ENCODE measurements at regions not wholly inside any gene's neighbourhood (a gene's known extent, or its start where the extent isn't known, plus 50 kb on each side); places are given as distances from the start of the nearest gene placed in this dataset.

DNA sequence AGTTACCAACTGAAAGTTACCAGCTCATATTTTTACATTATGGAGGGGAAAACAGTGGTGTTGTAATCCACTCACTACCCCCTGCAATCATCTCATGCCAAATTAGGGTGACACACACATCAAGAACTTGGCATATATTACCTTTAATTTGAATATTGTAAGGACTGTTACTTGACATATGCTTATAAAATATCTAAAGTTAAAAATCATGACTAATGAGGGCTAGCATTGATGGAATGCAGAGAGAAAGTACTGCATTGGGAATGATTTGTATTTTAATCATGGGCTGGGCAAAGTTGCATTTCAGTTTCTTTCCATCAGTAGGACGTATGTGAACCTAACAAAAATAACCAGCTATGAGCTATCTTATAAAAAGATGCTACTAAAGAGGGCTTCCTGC is 517.5 kb upstream of the GRIA3 start:
- peak; percentile 9 to 12 for DNase-seq (ENCODE audit: low read depth in 2 of 2)

DNA sequence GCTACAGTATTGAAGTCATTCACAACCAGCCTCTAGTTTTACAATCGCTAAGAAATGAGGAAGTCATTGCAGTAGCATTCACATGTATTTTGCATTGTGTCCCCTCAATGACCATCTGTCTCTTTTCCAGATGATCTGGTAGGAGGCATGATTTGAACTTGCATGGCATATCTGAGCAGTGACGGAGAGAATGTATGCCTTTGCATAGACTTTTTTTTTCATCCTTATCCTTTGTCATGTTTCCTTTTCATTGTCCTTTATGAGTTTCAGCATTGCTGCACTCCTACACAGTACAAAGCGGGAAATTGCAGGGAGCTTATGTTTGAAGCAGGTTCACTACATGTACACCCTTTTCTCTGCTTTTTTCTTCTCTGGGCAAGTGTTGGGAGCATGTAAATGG is 516.4 kb upstream of the GRIA3 start:
- DNase-seq (ENCODE audit: low read depth in 2 of 2): no peak

DNA sequence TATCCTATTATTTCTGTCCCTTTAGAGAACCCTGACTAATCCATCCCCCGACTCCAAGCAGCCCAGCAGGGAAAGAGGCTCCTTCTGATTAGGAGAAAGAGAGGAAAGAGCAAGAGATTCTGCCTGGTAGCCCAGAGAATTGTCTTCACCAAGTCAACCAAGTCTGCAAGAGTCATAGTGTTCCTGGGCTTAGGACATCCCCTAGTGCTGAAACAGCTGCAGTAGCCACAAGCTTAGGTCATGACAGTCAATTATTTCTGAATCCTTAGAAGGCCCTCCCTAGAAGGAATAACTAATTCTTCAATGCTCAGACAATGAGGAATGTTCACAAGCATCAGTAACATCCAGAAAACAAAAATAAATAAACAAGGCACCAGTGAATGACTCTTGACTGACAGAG is 480.3 kb upstream of the GRIA3 start:
- peak; percentile 0 to 3 for DNase-seq (ENCODE audit: low read depth in 2 of 2)

DNA sequence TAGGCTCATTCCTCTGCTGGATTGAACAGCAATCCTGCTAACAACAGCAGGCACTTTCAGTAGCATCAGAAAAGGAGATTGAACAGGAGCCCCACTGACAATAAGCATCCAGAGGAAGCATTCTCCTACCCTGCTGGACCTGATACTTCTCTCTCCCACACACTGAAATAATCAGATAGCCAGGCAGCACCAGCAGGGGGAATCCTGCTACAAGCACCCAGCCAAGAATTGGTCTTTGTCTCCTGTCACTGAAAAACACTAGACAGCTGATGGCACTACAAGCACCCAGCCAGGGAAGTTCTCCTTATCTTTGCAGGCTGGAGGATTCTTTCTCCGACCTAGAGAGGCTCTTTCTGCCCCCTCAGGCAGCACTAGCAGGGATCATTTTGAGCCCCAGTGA is 444.3 kb upstream of the GRIA3 start:
- DNase-seq (ENCODE audit: low read depth in 2 of 2): no peak

DNA sequence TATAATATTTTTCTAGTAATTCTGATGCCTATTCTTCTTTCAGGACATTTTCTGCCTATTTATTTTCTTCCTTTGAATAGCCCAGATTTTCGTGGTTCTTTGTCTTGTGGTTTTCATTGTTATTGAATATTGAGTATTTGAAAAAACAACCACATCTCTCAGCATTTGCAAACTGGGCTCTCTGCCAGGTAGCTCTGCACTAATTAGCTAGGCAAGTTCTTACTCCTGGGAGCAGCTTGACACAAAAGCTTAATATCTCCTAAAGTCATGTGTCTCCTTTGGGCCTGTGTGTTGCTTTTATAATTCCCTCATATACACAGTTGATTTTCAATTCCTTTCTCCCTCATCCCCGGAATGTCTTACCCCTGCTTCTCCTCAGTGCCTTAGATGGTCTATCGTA is 413.5 kb upstream of the GRIA3 start:
- DNase-seq (ENCODE audit: low read depth in 2 of 2): peak in 1 of 2 experiments; percentile 1

DNA sequence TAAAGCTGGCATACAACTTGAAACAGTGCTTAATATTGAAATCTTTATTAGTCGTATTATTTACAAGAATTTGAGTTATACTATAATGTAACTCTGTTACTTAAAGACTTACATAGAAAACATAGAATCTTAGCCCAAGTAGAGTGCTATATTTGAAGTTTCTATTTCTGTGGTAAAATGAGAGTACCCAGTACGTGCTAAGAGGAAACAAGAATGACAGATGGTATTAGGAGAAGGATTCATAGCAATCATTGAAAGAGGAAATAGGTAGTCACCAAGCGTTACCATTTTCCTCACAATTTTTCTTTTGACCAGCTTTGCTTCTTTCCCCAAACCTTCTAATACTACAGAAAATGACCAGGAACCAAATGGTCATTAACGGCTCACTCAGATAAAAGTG is 412.1 kb upstream of the GRIA3 start:
- DNase-seq (ENCODE audit: low read depth in 2 of 2): no peak

DNA sequence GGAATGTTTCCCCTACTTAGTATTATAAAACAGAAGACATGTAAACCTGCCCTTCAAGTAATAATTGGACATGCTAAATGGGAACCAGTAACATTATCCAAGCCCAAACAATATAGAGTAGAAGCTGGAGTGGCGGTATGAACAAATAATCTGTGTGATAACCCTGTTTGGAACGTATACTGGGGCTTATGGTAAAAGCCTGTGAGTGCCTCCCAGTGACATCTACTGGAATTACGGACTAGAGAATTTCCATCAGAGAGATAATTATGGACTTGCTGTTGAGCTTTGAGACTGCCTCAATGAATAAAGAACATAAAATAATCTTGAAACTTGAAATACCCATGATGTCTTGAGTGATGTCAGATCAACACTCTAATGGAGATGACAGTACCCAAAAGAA is 406.3 kb upstream of the GRIA3 start:
- DNase-seq (ENCODE audit: low read depth in 2 of 2): no peak

DNA sequence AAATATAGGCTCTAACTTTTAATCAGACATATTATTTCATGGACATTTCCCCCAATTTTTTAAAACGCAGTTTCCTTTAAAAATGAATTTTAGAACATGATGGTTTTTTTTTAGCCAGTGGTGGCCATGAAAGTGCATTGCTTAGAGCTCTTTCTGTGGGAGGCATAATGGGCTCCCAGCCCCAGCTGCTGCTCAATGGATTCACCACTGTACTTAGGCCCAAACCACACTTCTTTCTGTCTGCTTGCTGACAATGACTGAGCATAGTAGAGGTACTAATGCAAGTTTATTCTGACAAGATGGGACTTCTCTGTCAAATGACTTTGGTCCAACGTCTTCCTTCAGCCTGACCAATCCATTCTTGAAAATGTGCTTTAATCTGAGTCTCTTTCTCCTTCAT is 400.2 kb upstream of the GRIA3 start:
- no peak for DNase-seq (ENCODE audit: low read depth in 2 of 2)

DNA sequence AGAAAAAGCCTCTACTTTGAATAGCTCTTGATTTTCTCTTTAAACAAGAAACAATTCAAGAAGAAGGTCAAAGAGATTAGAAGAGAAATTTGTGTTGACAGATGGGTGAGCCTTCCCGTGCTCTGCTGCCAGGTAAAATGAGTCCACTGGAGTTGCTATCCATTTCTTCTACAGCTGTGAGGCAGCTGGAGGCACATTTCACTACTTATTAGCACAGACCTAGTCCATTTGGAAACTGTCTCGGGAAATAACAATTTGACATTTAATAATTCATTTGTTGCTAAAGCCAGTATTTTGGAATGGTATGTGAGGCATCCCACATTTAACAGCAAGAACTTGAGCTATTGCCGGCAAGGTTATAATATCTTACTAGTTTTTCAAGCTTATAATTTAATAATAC is 396.8 kb upstream of the GRIA3 start:
- DNase-seq (ENCODE audit: low read depth in 2 of 2): peak; percentile 20 to 23

DNA sequence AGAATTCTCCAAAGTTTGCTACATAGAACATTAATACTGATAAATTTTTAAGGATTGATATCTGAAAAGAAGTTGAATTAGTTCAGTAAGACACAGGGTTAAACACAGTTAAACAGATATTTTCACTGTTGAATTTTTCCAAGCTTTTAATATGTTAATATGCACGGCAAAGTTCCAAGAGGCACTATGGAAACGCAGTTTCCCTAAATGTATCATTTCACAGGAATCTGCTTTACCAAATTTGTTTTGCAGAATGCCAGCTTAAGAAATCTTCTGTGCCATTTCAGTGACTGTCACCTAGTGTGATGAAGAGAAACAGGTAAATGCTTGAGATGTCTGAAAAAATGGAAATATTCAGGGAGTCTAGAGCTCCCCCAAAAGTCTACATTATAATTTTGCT is 395.9 kb upstream of the GRIA3 start:
- no peak for DNase-seq (ENCODE audit: low read depth in 2 of 2)

DNA sequence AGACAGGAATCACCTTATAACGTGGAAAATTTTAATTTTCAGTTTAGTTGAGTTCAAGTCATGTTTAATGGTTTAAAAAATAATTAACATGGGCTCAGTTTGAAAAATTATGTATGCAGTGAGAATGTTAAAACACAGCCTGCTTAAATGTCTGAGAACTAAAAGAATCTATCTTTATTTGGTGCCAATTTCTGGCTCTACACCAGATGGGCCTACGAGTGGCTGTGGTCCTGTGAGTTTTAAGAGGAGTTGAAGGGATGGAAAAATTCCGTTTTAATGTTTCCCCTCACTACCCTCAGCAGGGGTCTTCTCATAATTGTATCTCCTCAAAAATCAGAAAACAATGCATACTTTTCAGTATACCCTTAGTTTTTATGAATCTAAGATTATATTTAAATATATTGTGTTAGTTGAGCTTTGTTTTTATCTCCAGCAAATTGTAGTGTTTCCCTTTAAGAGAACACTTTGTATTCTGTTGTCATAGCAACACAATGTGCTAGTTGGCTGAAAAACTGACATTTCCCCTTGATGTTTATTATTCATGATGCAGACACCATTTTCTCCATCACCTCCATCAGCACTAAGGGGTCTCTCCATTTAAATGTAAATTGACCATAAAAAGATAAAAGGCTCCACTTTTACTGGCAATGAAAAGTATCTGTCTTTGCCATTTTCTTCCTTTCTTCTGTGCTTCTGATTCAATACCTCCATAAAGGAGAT is 393.5 kb upstream of the GRIA3 start:
- no peak for DNase-seq (ENCODE audit: low read depth in 2 of 2)

DNA sequence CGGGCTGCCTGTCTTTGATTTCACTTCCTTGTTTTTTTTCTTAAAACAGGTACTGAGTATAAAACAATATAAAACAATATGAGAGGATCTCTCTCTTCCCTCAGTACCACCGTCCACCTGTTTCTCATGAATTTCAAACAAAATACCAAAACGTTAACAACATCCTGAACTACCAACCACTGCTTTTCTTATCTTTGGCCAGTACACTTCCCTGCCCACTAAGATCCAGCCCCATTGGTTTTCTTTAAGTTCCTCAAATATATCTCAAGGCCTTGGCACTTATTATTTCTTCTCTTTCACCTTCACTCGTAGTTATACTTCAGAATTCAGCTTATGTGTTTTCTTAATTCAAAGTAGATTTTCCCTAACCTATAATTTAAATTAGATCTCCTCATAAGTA is 370.2 kb upstream of the GRIA3 start:
- DNase-seq (ENCODE audit: low read depth in 2 of 2): no peak

DNA sequence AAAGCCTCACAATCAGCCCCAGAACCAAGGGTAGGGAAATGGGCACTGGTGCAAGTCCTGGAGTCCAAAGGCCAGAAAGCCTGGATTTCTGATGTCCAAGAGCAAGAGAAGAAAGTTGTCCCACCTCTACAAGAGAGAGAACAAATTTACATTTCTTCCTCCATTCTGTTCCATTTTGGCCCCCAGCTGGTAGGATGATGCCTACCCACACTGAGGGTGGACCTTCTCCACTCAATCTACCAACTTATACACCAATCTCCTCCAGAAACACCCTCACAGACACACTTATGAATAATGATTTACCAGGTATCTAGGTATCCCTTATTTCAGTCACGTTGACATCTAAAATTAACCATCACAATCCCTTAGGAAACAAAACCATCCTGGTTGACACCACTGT is 367.8 kb upstream of the GRIA3 start:
- no peak for DNase-seq (ENCODE audit: low read depth in 2 of 2)

DNA sequence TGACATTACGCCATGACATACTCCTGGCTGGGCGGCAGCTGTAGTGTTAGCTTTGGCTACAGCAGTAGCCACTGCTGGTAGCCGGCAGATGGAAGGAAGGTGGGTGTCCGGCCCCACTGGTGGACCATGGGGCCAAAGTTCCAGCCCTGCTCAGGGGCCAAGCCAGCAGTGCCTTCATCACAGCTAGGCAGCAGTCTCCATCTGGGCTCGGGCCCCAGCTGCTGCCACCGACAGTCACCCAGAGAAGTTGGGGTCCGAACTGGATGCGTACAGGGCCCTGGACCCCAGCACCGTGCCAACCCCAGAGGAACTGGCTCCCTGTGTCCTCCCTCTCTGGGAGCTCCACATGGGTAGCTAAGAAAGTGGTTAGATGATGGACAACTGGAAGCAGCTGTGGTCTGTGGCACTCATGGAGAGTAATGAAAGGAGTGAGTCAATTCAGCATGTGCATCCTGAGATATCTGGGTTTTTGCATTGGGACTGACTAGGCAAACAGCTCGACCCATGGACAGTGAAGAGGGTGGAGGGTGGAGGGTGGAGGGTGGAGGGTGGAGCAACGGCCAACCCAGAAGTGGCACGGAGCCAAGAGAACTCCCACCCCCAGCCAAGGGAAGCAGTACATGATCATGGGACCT is 366.6 kb upstream of the GRIA3 start:
- no peak for DNase-seq (ENCODE audit: low read depth in 2 of 2)

DNA sequence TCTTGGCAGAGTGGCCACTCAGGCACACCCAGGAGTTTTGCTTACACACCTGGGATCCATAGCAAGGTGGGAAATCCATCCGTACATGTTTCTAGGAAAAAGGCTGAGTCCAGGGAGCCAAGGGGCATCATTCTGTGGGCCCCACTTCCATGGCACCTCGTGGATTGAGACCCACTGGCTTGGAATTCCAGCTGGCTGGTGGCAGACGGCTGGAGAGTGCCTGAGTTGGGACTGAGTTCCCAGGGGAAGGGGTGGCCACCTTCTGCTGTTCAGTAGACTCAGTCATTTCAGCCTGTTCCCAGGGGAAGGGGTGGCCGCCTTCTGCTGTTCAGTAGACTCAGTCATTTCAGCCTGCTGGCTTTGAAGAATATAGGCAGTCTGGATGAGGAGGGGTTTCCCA is 366.0 kb upstream of the GRIA3 start:
- DNase-seq (ENCODE audit: low read depth in 2 of 2): no peak

DNA sequence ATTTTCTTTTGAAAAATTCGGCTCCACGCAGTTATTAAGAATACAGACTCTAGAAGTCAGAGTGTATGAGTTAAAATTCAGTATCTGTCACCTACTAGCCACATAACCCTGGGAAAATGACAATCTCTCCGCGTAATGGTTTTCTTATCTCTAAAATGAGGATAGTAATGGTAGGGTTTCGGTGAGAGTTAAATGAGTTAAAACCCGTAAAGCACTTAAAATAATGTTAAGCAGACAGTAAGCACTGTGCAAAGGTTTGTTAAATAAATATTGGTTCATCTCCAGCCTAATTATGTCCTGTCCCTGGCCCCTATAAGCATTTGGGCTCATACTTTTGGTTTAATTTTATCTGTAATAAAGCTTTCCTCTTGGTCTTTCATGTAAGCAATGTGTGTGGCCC is 350.8 kb upstream of the GRIA3 start:
- no peak for DNase-seq (ENCODE audit: low read depth in 2 of 2)

DNA sequence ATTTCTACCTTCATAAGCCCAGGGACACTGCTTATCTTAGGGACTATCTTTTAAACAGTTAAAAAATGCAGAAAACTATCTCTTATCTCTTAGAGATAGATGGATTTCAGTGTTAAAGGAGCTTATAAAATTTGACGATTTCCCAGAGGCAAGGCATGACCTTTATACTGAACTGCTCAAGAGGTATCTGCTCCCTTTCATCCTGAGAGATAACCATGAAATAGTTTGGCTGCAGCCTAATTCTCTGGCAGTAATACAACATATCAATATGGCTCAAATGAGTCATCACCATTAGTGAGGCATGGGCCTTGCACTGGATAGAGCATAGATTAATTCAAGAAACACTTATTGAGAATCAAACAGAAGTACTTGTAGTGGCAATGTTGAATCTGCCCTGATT is 348.2 kb upstream of the GRIA3 start:
- no peak for DNase-seq (ENCODE audit: low read depth in 2 of 2)

DNA sequence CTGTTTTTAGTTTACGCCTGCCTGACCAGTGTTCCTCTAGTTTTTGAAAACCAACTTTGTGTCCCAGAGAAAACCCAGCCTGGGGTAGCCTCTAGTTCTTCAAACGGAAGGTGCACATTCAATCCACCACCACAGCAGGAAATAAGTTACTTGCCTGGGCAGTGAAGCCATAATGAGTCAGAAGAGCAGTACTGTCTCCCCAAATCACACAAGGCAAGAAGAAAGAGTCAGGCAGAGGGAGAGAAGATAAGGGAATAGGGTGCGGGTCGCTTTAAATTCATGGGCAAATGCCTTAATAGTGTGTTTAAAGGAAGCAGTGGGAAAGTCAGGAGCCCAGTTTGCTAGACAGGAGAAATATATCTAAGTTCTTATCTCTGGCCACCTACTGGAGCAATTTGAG is 333.8 kb upstream of the GRIA3 start:
- no peak for DNase-seq (ENCODE audit: low read depth in 2 of 2)

DNA sequence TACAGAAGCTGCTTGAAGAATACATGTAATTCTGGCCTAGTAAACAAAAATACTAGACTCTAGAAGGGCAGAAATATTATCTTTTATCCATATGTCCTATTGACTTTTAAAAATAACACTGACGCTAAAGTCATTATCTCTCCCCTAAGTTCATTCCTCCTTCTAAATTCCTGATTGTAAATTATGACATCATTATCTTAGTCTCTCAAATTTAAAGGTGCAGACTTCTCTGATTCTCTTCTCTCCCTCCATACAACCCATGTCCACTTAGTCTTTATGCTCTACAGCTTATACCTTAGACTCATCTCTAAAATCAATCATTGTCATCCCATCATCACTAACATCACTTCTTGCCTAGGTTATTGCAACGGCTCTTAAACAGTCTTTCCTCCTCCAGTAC is 327.9 kb upstream of the GRIA3 start:
- DNase-seq (ENCODE audit: low read depth in 2 of 2): no peak

DNA sequence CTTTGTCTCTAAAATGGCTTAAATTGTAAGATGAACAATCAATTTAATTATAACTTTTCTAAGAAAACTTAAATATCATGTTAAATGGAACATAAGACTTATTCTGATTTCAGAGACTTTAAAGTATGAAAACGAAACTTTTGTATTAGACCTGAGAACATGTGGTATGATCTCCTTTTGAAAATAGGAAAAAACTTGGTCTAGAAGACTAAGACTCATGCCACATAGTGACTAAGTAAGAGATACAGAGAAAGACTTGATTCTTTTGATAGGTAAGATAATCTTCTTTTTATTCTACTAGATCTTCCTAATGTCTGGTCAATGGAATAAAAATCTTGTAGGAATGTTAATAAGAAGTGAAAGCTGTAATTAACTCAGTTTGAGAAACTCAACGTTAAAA is 326.3 kb upstream of the GRIA3 start:
- DNase-seq (ENCODE audit: low read depth in 2 of 2): no peak

DNA sequence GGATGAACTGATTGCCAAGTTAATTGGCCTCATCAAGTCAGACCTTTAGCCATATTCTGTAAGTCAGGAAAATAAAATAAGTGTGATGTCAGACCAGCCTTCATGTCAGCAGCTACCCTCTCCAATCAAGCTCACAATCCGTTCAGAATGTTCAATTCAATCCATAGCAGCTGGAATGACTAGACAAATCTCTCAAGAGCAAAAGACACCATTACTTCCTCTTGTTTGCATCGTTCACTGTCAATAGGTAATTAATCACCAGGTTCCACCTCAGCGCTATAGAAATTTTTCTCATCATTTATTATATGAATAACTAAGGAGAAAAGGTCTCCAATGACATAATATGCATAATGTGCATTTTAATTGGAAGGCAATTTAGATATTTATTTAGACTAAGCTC is 321.0 kb upstream of the GRIA3 start:
- DNase-seq (ENCODE audit: low read depth in 2 of 2): no peak

DNA sequence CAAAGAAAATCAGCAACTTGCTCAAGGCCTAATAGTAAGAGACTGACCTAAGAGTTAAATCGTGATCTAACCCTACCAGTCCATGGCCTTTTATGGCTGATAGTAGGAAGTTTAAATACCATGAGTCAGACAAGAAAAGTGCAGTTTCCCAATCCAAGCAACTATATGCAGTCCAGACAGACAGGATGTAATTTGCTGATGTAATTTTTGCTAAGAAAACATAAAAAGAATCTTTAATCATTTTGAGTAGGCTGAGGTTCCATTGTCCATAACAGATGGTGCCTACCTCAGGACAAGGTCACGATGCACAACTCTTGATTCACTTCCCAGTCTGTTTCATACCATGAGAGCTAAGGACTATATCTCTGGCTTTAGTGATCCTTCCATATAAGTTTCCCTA is 317.5 kb upstream of the GRIA3 start:
- peak; percentile 78 to 79 for DNase-seq (ENCODE audit: low read depth in 2 of 2)

DNA sequence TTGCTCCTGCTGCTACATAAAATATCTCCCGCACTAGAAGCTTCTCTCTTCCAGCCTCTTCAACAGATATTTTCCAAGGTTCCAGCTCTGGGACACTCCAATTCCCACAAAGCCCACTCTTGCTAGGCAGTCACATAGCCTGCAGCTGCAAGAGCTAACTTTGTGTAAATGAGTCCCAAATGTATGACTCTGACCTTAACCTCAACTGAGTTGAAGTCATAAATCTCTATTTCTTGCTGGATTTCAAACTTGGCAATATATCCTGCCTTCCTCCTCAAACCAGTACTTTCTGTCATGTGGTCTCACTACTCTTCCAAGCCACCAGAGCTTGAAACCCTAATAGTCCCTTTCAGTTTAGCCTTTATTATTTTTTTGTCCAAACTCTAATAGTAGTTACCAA is 315.4 kb upstream of the GRIA3 start:
- peak in 1 of 2 experiments; percentile 18 for DNase-seq (ENCODE audit: low read depth in 2 of 2)

DNA sequence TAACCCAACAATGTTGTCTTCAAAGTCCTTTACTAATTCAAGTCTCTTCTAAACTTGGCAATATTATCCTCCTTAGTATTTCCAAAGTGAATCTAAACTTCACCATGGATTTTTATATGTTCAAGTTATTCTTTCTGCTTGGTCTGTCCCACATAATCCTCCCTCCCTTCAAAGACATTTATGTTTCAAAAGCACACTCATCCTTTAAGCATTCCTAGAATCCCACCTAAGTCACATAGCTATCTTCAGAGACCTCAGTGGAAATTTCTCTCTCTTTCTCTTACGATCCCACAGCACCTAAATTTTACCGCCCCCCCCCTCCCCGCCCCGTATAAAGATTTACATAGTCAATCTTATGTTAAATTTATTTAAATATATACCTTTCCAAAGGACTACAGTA is 314.9 kb upstream of the GRIA3 start:
- DNase-seq (ENCODE audit: low read depth in 2 of 2): no peak
